Lower lobe of right lung (tissue), 2 donors: ENCODE measurements at regions not wholly inside any gene's neighbourhood (a gene's known extent, or its start where the extent isn't known, plus 50 kb on each side); places are given as distances from the start of the nearest gene placed in this dataset.

Source experiments
- ATAC-seq, 2 donors: fragments of 200-7000 bp; cut with Tn5 transposase; one replicate each; pipeline ENCODE4 v1.9.1; 2020 to 2022; ENCODE audit warnings: mild to moderate bottlenecking in 2 of 2, moderate library complexity in 2 of 2
- DNase-seq: peaks from one replicate; pipeline ENCODE4 v3.0.0-alpha.2; 2020
- H3K27ac ChIP-seq: fragments of 200-600 bp; one replicate; pipeline ENCODE4 v1.8.0; 2022
- H3K27me3 ChIP-seq: fragments of 200-600 bp; one replicate; pipeline ENCODE4 v1.8.0; 2022; ENCODE audit warnings: low read depth
- H3K36me3 ChIP-seq: fragments of 200-600 bp; one replicate; pipeline ENCODE4 v1.8.0; 2022; ENCODE audit warnings: mild to moderate bottlenecking
- H3K4me1 ChIP-seq: fragments of 200-600 bp; one replicate; pipeline ENCODE4 v1.8.0; 2022
- H3K4me3 ChIP-seq: fragments of 200-600 bp; one replicate; pipeline ENCODE4 v1.8.0; 2022; ENCODE audit warnings: mild to moderate bottlenecking
- H3K9me3 ChIP-seq: fragments of 200-600 bp; one replicate; pipeline ENCODE4 v1.8.0; 2022
- CTCF ChIP-seq: fragments of 200-600 bp; IDR thresholded peaks from one replicate; pipeline ENCODE4 v1.8.0; 2022; ENCODE audit warnings: antibody characterized with exemption, mild to moderate bottlenecking
- intact Hi-C: fragments of 100-400 bp; cut with DNase I; formaldehyde crosslinking; loops from one replicate; pipeline ENCODE4 v1.11.0; 2022
- donor health status: DM: no; HTN: yes; CAD: no; lungs with severe emphysema.

- ATAC-seq (no peak), DNase-seq (no peak)
- Histone ChIP-seq H3K9me3 (no peaks in the 10 kb centered on the region), H3K4me1 (no peaks in the 10 kb centered on the region), H3K36me3 (no peaks in the 10 kb centered on the region), H3K4me3 (no peak overlapping the region), H3K27me3 (peaks cover 46% of the 10 kb centered on the region), H3K27ac (no peak overlapping the region)
- intact Hi-C loops, result no loop called here
- TF ChIP-seq CTCF, result no peak
Observed at GRCh38 chr22:22953791-22954190, 66.2 kb downstream of the IGLL5 start.

GRCh38 chr22:22954656-22955055 lies 67.0 kb downstream of the IGLL5 start:
- H3K27me3 ChIP-seq, result peaks cover 46% of the 10 kb centered on the region
- H3K4me3 ChIP-seq, result no peak overlapping the region
- DNase-seq (no peak), ATAC-seq (no peak)
- no peaks in the 10 kb centered on the region for H3K4me1 ChIP-seq
- H3K9me3 ChIP-seq, result no peaks in the 10 kb centered on the region
- peak; percentile 14 for TF ChIP-seq CTCF
- H3K27ac ChIP-seq, result no peak overlapping the region
- H3K36me3 ChIP-seq, result no peaks in the 10 kb centered on the region
- intact Hi-C loops, result no loop called here

DNA sequence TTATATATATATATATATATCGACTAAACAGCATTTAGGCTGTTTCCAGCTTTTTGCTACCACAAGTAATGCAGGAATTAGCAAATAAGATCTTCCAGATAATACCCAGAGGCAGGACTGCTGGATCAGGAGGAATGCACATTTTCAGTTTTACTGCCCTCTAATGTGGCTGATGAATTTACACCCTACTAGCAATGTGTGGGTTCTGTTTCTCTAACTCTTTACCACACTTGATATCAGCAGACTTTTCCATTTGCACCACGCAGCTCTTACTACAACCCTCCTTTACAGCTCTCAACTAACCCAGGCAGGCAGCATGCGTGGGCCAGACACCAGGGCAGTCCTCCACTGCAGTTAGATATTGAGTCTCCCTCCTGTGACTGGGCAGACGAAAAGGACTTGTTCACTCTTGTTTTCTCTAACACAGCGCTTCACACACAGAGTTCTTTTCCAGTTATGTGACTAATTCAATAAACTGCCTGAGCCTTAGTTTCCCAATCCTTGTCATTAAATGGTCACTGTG lies 67.7 kb downstream of the IGLL5 start:
- Histone ChIP-seq H3K27me3 (peaks cover 43% of the 10 kb centered on the region), H3K36me3 (no peaks in the 10 kb centered on the region), H3K27ac (no peak overlapping the region), H3K9me3 (no peaks in the 10 kb centered on the region), H3K4me1 (no peaks in the 10 kb centered on the region), H3K4me3 (no peak overlapping the region)
- intact Hi-C loops, result no loop called here
- ATAC-seq, result no peak
- no peak for DNase-seq
- no peak for TF ChIP-seq CTCF

DNA sequence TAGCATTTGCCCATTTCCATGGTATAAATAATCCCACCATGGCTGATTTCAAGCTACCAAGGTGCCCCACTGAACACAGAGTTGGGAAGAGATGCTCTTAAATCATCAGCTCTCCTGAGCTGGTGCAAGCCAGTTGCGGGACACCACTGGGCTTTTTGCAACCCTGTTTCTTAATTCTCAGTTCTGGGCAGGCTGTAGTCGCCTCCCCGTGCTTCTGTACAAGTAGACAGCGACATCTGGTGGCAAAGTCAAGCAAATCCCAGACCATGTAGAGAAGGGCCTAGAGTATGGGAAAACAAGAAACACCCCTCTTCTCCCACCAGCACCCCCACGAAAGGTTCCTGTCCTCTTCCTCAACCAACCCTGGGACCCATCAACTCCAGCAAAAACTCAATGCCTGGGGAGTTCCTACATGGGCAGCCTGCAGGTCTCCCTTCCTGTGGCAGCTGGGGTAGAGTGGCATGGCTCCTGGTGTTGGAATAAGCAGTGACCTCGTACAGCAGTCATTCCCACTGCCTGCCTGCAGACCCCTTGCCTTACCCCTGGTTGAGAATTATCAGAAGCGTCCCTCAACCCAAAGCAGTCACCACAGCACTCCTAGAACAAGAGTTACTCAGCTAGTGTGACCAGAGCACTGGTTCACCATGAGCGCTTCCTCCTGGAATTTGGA lies 68.4 kb downstream of the IGLL5 start:
- Histone ChIP-seq H3K9me3 (no peaks in the 10 kb centered on the region), H3K27me3 (peaks cover 37% of the 10 kb centered on the region), H3K4me3 (no peak overlapping the region), H3K27ac (no peak overlapping the region), H3K36me3 (no peaks in the 10 kb centered on the region), H3K4me1 (no peaks in the 10 kb centered on the region)
- TF ChIP-seq CTCF, result peak; percentile 82
- peak; percentile 85 to 87 for ATAC-seq
- DNase-seq, result peak; percentile 62
- intact Hi-C loops, result no loop called here

- intact Hi-C loops, result no loop called here
- ATAC-seq (no peak), DNase-seq (no peak)
- Histone ChIP-seq H3K36me3 (no peaks in the 10 kb centered on the region), H3K4me3 (no peak overlapping the region), H3K4me1 (no peaks in the 10 kb centered on the region), H3K9me3 (peaks cover 9% of the 10 kb centered on the region), H3K27me3 (peaks cover 32% of the 10 kb centered on the region), H3K27ac (no peak overlapping the region)
- TF ChIP-seq CTCF, result no peak
Observed at GRCh38 chr22:22957090-22957489, 69.5 kb downstream of the IGLL5 start.
